HCT116 (cell line): ENCODE measurements at regions not wholly inside any gene's neighbourhood (a gene's known extent, or its start where the extent isn't known, plus 50 kb on each side); places are given as distances from the start of the nearest gene placed in this dataset.

Experiments
- EZH2phosphoT487 ChIP-seq: fragments of 200-600 bp; IDR thresholded peaks from 2 replicates; pipeline ENCODE4 v1.6.1; 2018; ENCODE audit warnings: antibody characterized with exemption, borderline replicate concordance
- JUND ChIP-seq: IDR thresholded peaks from 2 replicates; pipeline ENCODE4 v1.6.1; 2012
- POLR2A ChIP-seq: IDR thresholded peaks from 2 replicates; pipeline ENCODE4 v1.7.0; 2011; ENCODE audit warnings: borderline replicate concordance; ENCODE audit not compliant: insufficient read depth, insufficient read length; ENCODE audit errors: extremely low read depth
- RAD21 ChIP-seq: IDR thresholded peaks from 2 replicates; pipeline ENCODE4 v1.6.1; 2012; ENCODE audit warnings: low read depth, mild to moderate bottlenecking
- SIN3A ChIP-seq: IDR thresholded peaks from 2 replicates; pipeline ENCODE4 v1.6.1; 2012; ENCODE audit warnings: low read depth
- TCF7L2 ChIP-seq: IDR thresholded peaks from 2 replicates; pipeline ENCODE4 v1.7.0; 2011; ENCODE audit warnings: borderline replicate concordance, inconsistent platforms; ENCODE audit not compliant: insufficient read depth, insufficient read length; ENCODE audit errors: extremely low read depth
- ZNF274 ChIP-seq: fragments of 200-500 bp; sonication (Bioruptor generic); IDR thresholded peaks from 2 replicates; pipeline ENCODE4 v1.6.1; 2014; ENCODE audit warnings: mild to moderate bottlenecking, low read depth, low read length, inconsistent platforms
- TF ChIP-seq, protein P1 (sequence below), 3 experiments: fragments of 200-600 bp in 1 of 3; sonication (generic) in 1 of 3; IDR thresholded peaks in 2 of 3; conservative IDR thresholded peaks in 1 of 3; 2 replicates each; pipeline ENCODE4 v1.5.1; 2012 to 2017; ENCODE audit warnings: low read depth in 2 of 3, low read length in 2 of 3, antibody characterized with exemption in 1 of 3, borderline replicate concordance in 1 of 3, control low read depth in 1 of 3, mild to moderate bottlenecking in 1 of 3, mixed read lengths in 1 of 3, mixed run types in 1 of 3, moderate library complexity in 1 of 3; ENCODE audit not compliant: insufficient read depth in 1 of 3
- TF ChIP-seq, protein P2 (sequence below): IDR thresholded peaks from 2 replicates; pipeline ENCODE4 v1.6.1; 2011; ENCODE audit warnings: mild to moderate bottlenecking, low read length, moderate library complexity; ENCODE audit not compliant: insufficient replicate concordance; ENCODE audit errors: extremely low read depth
- TF ChIP-seq, protein P3 (sequence below): IDR thresholded peaks from 2 replicates; pipeline ENCODE4 v1.6.1; 2012

DNA sequence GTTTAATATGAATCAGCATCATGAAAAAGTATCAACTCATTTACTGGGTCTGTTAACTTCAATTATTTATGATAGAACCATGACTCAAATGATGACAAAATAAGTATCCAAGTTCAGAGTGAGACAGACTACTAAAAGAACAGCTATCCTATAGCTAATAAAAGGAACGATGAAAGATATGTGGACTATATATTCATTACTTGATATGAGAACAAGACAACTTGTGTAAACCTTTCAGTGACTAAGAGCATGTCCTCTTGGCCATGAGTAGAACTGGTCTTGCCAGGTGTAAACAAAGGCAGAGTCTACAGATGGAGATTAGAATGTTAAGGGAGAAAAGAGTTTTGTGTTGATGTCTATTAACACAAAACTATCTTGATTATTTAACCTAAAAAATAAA is 360.4 kb upstream of the ZC3H15 start:
- TF ChIP-seq, protein P1, sequence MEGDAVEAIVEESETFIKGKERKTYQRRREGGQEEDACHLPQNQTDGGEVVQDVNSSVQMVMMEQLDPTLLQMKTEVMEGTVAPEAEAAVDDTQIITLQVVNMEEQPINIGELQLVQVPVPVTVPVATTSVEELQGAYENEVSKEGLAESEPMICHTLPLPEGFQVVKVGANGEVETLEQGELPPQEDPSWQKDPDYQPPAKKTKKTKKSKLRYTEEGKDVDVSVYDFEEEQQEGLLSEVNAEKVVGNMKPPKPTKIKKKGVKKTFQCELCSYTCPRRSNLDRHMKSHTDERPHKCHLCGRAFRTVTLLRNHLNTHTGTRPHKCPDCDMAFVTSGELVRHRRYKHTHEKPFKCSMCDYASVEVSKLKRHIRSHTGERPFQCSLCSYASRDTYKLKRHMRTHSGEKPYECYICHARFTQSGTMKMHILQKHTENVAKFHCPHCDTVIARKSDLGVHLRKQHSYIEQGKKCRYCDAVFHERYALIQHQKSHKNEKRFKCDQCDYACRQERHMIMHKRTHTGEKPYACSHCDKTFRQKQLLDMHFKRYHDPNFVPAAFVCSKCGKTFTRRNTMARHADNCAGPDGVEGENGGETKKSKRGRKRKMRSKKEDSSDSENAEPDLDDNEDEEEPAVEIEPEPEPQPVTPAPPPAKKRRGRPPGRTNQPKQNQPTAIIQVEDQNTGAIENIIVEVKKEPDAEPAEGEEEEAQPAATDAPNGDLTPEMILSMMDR (IDR thresholded peaks at IDR 0.05 in 2 of 3, conservative IDR thresholded peaks at IDR 0.05 in 1 of 3; ENCODE audit: borderline replicate concordance in 1 of 3, insufficient read depth in 1 of 3, low read depth in 2 of 3, low read length in 2 of 3), result no peak
- TF ChIP-seq RAD21 (no peak), ZNF274 (no peak), JUND (no peak), POLR2A (no peak), TCF7L2 (no peak), EZH2phosphoT487 (no peak), SIN3A (no peak)
- TF ChIP-seq, protein P2, sequence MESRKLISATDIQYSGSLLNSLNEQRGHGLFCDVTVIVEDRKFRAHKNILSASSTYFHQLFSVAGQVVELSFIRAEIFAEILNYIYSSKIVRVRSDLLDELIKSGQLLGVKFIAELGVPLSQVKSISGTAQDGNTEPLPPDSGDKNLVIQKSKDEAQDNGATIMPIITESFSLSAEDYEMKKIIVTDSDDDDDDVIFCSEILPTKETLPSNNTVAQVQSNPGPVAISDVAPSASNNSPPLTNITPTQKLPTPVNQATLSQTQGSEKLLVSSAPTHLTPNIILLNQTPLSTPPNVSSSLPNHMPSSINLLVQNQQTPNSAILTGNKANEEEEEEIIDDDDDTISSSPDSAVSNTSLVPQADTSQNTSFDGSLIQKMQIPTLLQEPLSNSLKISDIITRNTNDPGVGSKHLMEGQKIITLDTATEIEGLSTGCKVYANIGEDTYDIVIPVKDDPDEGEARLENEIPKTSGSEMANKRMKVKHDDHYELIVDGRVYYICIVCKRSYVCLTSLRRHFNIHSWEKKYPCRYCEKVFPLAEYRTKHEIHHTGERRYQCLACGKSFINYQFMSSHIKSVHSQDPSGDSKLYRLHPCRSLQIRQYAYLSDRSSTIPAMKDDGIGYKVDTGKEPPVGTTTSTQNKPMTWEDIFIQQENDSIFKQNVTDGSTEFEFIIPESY, result no peak
- TF ChIP-seq, protein P3, sequence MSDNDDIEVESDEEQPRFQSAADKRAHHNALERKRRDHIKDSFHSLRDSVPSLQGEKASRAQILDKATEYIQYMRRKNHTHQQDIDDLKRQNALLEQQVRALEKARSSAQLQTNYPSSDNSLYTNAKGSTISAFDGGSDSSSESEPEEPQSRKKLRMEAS, result no peak
